Activated CD4-positive, alpha-beta memory T cell treated with anti-CD3 and anti-CD28 coated beads for 36 hours (primary cell): ENCODE measurements at regions not wholly inside any gene's neighbourhood (a gene's known extent, or its start where the extent isn't known, plus 50 kb on each side); places are given as distances from the start of the nearest gene placed in this dataset.

ENCODE experiments used
- CTCF ChIA-PET: fragments of 350-600 bp; sonication (Branson Sonifier 250); formaldehyde crosslinking; loops from one replicate; lab custom pipeline; 2021; ENCODE audit warnings: antibody characterized with exemption, inconsistent platforms; lab: Charles Lee
- POLR2A ChIA-PET: fragments of 350-600 bp; sonication (Branson Sonifier 250); formaldehyde crosslinking; loops from one replicate; lab custom pipeline; 2021; ENCODE audit warnings: antibody characterized with exemption; lab: Charles Lee
- DNase-seq: peaks from one replicate; pipeline ENCODE4 v3.0.0-alpha.2; 2020
- H3K27ac Mint-ChIP-seq: one replicate; pipeline ENCODE4 v1.8.0; 2021; ENCODE audit warnings: mixed read lengths
- H3K27me3 Mint-ChIP-seq: one replicate; pipeline ENCODE4 v1.8.0; 2021; ENCODE audit warnings: mixed read lengths
- H3K36me3 Mint-ChIP-seq: one replicate; pipeline ENCODE4 v1.8.0; 2021; ENCODE audit warnings: mixed read lengths
- H3K4me1 Mint-ChIP-seq: one replicate; pipeline ENCODE4 v1.8.0; 2021; ENCODE audit warnings: low read depth, mixed read lengths
- H3K4me3 Mint-ChIP-seq: one replicate; pipeline ENCODE4 v1.8.0; 2021; ENCODE audit warnings: mild to moderate bottlenecking, mixed read lengths
- H3K9me3 Mint-ChIP-seq: one replicate; pipeline ENCODE4 v1.8.0; 2021; ENCODE audit warnings: mixed read lengths
- intact Hi-C: fragments of 100-400 bp; cut with micrococcal nuclease; formaldehyde crosslinking; loops from one replicate; pipeline ENCODE4 v1.15.1; 2023

DNA sequence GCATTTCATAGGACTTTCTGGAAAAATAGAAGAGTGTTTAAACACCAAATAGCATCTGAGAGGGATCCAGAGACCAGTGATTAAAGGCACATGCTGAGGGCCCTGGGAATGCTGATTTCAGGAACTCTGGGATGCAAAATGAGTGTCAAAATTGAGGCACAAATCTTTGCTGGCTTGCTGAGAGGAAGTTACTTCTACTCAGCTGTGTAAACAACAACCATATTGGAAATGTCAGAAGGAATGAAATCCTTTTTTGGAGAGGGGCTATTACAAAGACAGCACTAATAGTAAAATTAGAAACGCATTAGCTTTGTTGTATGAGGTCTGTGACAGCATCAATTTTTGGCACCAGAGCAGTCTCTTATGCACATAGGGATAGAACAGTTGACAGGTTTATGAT is 267.8 kb upstream of the RAG2 start:
- H3K4me3 Mint-ChIP-seq, result no peak overlapping the region
- POLR2A ChIA-PET, result interaction anchor here (0.6 kb wide), 1 partner anchor 254 kb away, joined by 3 read pairs; no protein-coding TSS in a partner anchor
- DNase-seq, result no peak
- H3K36me3 Mint-ChIP-seq, result no peaks in the 10 kb centered on the region
- peaks cover 2% of the 10 kb centered on the region for H3K27me3 Mint-ChIP-seq
- no peak overlapping the region for H3K27ac Mint-ChIP-seq
- CTCF ChIA-PET, result no interaction called here
- intact Hi-C loops, result no loop called here
- H3K4me1 Mint-ChIP-seq, result no peaks in the 10 kb centered on the region
- H3K9me3 Mint-ChIP-seq, result no peaks in the 10 kb centered on the region

DNA sequence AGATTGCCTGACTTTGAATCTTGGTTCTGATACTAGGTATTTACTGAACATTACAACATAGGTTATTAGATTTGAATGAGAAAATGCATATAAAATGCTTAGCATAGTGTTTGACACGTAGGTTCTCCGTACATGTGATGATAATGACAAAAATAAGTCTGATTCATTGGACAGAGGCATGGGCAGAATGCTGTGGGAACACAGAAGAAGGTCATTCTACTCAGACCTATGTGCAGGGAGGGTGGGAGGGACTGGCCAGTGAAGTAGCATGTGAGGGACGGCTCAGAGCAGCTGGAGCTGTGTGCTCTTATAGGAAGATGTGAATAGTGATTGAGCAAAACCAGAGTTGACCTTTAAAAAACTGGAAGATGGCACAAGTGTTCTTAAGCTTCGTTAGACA is 256.8 kb upstream of the RAG2 start:
- Mint-ChIP-seq H3K27ac (no peak overlapping the region), H3K27me3 (no peaks in the 10 kb centered on the region), H3K9me3 (no peaks in the 10 kb centered on the region), H3K4me3 (no peak overlapping the region), H3K4me1 (no peaks in the 10 kb centered on the region), H3K36me3 (no peaks in the 10 kb centered on the region)
- POLR2A ChIA-PET, result no interaction called here
- no peak for DNase-seq
- intact Hi-C loops, result no loop called here
- CTCF ChIA-PET, result no interaction called here

DNA sequence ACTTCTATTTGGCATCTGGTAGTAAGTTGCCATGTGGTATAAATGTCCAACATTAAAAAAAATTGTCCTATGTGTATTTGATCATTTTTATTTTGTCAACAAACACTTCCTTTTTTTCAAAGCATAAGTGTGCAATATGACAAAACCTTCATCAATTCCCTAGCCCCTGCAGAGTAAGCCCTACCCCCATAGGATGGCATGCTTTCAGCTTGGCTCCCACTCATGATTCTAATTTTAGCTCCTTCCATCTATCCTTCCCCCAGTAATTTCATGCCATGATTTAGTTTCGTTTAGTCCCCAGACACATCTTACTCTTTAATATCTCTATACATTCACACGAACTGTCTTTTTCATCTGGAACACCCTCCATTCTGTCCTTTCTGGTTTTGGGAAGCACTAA is 250.6 kb upstream of the RAG2 start:
- no peaks in the 10 kb centered on the region for H3K36me3 Mint-ChIP-seq
- intact Hi-C loops, result no loop called here
- POLR2A ChIA-PET, result no interaction called here

DNA sequence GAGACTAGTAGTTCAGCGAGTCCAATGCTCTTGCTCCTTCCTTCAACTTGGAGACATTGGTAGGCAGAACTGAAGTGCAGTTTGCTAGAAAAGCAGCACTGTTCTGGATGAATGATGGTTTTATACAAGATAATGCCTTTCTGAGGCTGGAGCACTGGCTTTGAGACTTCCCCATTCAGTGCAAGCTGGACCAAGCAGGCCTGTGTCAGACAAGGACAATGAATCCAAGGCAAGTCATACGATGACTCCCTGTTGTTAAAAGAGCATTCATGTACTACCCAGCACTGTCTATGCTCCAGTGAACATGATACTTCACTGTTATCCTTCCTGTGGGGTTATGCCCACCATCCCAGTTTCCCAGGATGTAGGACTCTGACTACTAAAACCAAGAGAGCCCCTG is 242.3 kb upstream of the RAG2 start:
- H3K4me1 Mint-ChIP-seq, result no peaks in the 10 kb centered on the region
- intact Hi-C loops, result no loop called here
- POLR2A ChIA-PET, result no interaction called here
- H3K27ac Mint-ChIP-seq, result no peak overlapping the region
- no peaks in the 10 kb centered on the region for H3K36me3 Mint-ChIP-seq
- CTCF ChIA-PET, result no interaction called here
- no peaks in the 10 kb centered on the region for H3K27me3 Mint-ChIP-seq
- no peaks in the 10 kb centered on the region for H3K9me3 Mint-ChIP-seq
- no peak overlapping the region for H3K4me3 Mint-ChIP-seq
- no peak for DNase-seq

More for the DNA sequence above, 250.6 kb upstream of the RAG2 start:
- Mint-ChIP-seq H3K27me3 (no peaks in the 10 kb centered on the region), H3K27ac (no peak overlapping the region), H3K4me1 (no peaks in the 10 kb centered on the region), H3K9me3 (no peaks in the 10 kb centered on the region), H3K4me3 (no peak overlapping the region)
- DNase-seq, result no peak
- CTCF ChIA-PET, result no interaction called here

DNA sequence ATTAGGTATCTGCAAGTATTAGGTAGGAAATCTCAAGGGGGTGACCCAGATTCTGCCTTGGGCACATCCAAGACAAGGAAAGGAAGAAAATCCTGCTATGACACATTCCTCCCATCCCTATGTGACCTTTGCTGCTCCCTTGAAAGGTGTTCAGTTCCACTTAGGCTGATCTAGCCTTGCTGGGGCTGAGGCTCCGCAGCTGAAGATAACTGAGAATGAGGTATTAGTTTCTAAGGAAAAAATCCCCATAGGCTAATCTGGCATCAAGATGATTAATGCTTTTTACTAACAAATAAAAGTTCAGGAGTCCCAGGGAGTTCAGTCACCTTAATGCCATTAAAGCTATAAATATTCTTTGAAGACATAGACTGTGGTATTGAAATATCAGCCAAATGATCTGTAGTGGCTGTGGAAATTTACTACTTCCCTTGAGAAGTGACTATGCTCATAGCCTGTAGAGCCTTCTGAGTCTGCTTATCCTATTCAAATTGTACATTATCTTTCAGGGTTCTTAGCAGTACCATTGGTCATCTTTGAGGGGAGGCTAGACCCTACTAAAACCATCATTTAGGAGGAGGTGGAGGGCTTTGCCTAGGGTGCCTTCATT is 239.9 kb upstream of the RAG2 start:
- ChIA-PET CTCF (no interaction called here), POLR2A (no interaction called here)
- H3K27ac Mint-ChIP-seq, result no peak overlapping the region
- no peak for DNase-seq
- intact Hi-C loops, result no loop called here
- H3K4me1 Mint-ChIP-seq, result no peaks in the 10 kb centered on the region
- no peaks in the 10 kb centered on the region for H3K27me3 Mint-ChIP-seq
- H3K36me3 Mint-ChIP-seq, result no peaks in the 10 kb centered on the region
- no peak overlapping the region for H3K4me3 Mint-ChIP-seq
- no peaks in the 10 kb centered on the region for H3K9me3 Mint-ChIP-seq

DNA sequence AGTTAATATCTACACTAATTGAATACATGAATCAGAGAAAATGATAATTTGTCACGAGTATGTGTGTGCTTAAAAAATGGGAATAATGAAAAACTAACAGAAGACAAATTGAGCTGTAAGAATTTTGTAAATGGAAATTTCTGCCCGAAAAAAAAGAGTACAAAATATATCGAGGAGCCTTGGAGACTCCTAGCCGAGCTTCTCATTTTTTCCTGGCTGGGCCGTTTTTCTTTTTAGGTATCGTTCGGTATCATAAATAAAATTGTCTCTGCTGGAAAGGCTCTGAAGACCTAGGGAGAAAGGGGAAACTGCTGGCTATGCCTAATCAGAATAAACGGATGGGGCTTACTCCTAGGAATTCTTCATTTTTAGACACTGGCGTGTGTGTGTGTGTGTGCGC is 227.2 kb upstream of the RAG2 start:
- CTCF ChIA-PET, result interaction anchor here (1.9 kb wide), 1 partner anchor 78 kb away, joined by 9 read pairs; no protein-coding TSS in a partner anchor
- H3K36me3 Mint-ChIP-seq, result no peaks in the 10 kb centered on the region
- no peak for DNase-seq
- intact Hi-C loops, result no loop called here
- no peak overlapping the region for H3K27ac Mint-ChIP-seq
- POLR2A ChIA-PET, result no interaction called here
- H3K27me3 Mint-ChIP-seq, result no peaks in the 10 kb centered on the region
- H3K9me3 Mint-ChIP-seq, result no peaks in the 10 kb centered on the region
- H3K4me3 Mint-ChIP-seq, result no peak overlapping the region
- H3K4me1 Mint-ChIP-seq, result no peaks in the 10 kb centered on the region

DNA sequence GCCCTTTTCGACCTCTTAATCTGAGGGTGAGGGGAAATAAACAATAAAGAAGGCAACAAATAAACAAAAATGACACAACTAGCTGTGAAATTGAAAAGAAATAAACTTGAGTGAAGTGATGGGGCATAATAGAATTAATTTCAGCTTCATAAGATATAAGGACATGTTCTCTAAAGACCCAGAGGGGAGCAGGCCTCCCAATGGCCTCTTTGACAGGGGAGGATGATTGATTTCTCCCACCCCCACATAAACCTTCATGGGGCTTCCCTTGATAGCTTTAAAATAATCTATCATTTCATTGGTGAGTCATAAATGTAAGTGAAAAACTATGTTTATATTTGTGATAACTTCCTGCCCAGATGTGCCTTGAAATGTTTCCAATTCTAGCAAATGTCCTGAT is 226.3 kb upstream of the RAG2 start:
- H3K27me3 Mint-ChIP-seq, result no peaks in the 10 kb centered on the region

DNA sequence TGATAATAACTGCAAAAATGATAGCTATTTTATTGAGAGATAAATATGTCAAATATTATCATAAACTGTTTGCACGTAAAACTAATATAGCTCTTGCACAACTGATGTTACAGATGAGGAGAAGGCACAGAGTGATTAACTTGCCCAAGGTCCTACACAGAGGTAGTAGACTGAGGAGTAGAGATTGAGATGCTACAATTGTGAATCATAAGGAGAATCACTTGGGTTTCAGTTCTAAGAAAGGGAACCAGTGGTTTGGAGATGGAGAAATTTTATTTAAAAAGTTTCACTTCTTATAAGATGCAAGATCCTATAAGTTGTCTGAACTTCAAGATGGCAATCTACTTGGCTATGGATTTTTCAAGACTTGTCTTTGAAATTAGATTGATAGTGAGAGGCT is 224.8 kb upstream of the RAG2 start:
- Mint-ChIP-seq H3K27me3 (peaks cover 3% of the 10 kb centered on the region), H3K36me3 (no peaks in the 10 kb centered on the region), H3K9me3 (no peaks in the 10 kb centered on the region), H3K27ac (no peak overlapping the region), H3K4me3 (no peak overlapping the region), H3K4me1 (no peaks in the 10 kb centered on the region)
- CTCF ChIA-PET, result no interaction called here
- POLR2A ChIA-PET, result no interaction called here
- no peak for DNase-seq
- intact Hi-C loops, result no loop called here

More for the DNA sequence above, 226.3 kb upstream of the RAG2 start:
- Mint-ChIP-seq H3K9me3 (no peaks in the 10 kb centered on the region), H3K27ac (no peak overlapping the region), H3K4me3 (no peak overlapping the region), H3K36me3 (no peaks in the 10 kb centered on the region), H3K4me1 (no peaks in the 10 kb centered on the region)
- ChIA-PET POLR2A (no interaction called here), CTCF (interaction anchor here (1.9 kb wide), 1 partner anchor 77 kb away, joined by 9 read pairs; no protein-coding TSS in a partner anchor)
- intact Hi-C loops, result no loop called here
- DNase-seq, result no peak

DNA sequence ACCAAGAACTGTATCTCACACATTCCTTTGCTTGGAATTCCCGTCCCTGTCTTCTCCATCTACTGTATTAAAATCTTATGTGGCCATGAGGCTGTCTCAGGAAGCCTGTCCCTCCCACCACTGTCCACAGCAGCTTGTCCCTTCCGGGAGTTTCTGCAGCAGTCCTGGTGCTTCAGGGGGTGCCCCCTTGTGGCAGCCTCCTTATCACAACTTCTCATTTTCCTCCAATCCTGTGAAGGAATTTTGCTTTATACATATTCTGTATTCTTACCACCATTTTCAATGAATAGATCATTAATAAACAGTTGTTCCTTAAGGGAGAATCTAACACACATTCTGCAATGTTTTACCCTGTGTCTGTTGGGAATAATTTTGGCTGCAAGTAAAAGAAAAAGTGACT is 220.4 kb upstream of the RAG2 start:
- intact Hi-C loops, result no loop called here
- Mint-ChIP-seq H3K9me3 (no peaks in the 10 kb centered on the region), H3K4me3 (no peak overlapping the region), H3K36me3 (no peaks in the 10 kb centered on the region), H3K4me1 (no peaks in the 10 kb centered on the region), H3K27ac (no peak overlapping the region), H3K27me3 (peaks cover 3% of the 10 kb centered on the region)
- POLR2A ChIA-PET, result no interaction called here
- no peak for DNase-seq
- CTCF ChIA-PET, result no interaction called here

DNA sequence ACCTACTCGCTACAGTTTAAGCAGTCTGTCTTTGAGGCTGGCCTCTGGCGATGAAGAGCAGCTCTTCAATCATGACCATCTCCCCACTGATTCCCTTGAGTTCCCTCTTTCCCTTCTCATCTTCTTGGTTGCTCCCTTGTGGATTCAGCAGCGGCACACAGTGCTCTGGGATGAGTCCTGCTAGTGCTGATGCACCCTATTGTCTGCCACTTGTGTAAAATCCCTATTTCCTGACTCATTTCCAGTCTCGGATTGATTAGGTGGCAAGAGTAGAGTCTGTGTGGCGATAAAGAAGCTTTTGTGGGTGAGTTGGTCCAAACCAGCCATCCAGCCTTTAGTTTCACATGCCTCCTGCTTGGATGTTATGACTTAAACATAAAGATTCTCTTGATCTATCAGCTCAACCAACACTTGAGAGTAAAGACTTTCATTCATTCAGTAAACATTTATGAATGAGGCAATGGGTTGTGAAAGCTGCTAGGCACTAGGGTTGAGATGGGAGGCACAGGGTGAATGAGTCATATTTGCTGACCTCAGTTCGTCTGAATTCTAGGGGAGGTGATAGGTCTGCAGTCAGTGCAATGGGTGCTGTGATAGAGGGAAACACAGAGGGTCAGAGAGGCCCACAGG is 219.4 kb upstream of the RAG2 start:
- intact Hi-C loops, result no loop called here
- Mint-ChIP-seq H3K4me3 (no peak overlapping the region), H3K9me3 (no peaks in the 10 kb centered on the region), H3K27me3 (peaks cover 3% of the 10 kb centered on the region), H3K4me1 (no peaks in the 10 kb centered on the region), H3K27ac (no peak overlapping the region), H3K36me3 (no peaks in the 10 kb centered on the region)
- no peak for DNase-seq
- ChIA-PET CTCF (no interaction called here), POLR2A (no interaction called here)

DNA sequence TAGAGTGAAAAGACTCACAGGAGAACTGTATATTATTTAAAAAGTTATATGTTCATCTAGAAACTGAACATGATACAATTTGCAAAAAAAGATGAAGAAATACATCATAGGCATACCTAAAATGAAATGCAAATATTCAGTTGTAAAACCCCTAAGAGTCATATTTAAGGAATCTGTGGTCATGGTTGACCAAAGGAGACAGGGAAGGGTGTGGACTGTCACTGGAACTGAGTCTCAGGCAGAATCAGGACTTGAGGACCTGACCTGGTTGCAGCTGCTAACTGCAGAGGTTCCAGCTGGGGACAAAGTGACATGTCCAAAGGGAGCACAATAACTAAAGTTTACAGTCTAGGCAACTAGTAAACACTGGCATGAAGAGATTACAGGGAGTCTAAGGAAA is 211.3 kb upstream of the RAG2 start:
- H3K27me3 Mint-ChIP-seq, result no peaks in the 10 kb centered on the region
- CTCF ChIA-PET, result no interaction called here
- no peaks in the 10 kb centered on the region for H3K4me1 Mint-ChIP-seq
- DNase-seq, result no peak
- no peak overlapping the region for H3K4me3 Mint-ChIP-seq
- no peak overlapping the region for H3K27ac Mint-ChIP-seq
- intact Hi-C loops, result no loop called here
- no peaks in the 10 kb centered on the region for H3K36me3 Mint-ChIP-seq
- no peaks in the 10 kb centered on the region for H3K9me3 Mint-ChIP-seq
- POLR2A ChIA-PET, result no interaction called here

DNA sequence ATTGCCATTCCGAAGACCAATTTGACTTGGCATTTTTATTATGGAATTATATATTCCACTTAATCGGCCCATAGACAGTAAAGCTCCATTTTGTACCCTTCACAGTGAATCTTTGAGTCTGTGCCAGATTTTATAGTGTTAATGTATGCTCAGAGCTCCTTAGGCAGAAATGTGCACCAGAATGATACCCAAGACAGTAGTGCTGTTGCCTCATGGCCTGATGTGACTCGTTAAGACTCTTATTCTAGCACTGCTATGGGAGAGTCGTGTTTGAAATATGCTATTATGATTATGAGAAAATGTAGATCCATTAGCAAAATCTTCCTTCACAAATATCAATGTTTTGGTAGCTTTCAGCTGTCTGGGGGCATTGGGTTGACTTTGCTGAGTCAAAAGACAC is 209.8 kb upstream of the RAG2 start:
- no peak for DNase-seq
- no peaks in the 10 kb centered on the region for H3K36me3 Mint-ChIP-seq
- H3K4me1 Mint-ChIP-seq, result no peaks in the 10 kb centered on the region
- H3K4me3 Mint-ChIP-seq, result no peak overlapping the region
- CTCF ChIA-PET, result interaction anchor here (1.2 kb wide), 1 partner anchor 122 kb away, joined by 3 read pairs; no protein-coding TSS in a partner anchor
- H3K27ac Mint-ChIP-seq, result no peak overlapping the region
- H3K9me3 Mint-ChIP-seq, result no peaks in the 10 kb centered on the region
- intact Hi-C loops, result no loop called here
- no peaks in the 10 kb centered on the region for H3K27me3 Mint-ChIP-seq
- POLR2A ChIA-PET, result no interaction called here

DNA sequence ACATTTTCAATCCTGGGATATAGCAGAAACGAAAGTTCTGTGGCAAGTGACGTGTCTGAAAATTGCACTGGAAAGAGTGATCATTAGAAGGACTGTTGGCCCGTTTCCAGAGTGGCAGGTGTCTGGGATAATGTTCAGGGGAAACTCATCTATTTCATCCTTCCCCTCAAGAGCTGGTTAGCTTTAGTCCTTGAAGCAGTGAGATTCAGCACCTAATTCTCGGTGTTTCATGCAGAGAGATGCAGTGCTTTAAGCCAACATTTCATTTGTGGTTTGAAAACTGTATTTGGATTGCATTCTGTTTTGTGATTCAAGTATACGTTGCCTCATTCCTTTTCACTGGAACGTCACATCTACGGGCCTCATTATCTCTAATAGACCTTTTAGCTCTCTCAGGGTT is 205.0 kb upstream of the RAG2 start:
- Mint-ChIP-seq H3K27ac (no peak overlapping the region), H3K27me3 (no peaks in the 10 kb centered on the region), H3K36me3 (no peaks in the 10 kb centered on the region), H3K9me3 (no peaks in the 10 kb centered on the region), H3K4me1 (no peaks in the 10 kb centered on the region), H3K4me3 (no peak overlapping the region)
- ChIA-PET POLR2A (no interaction called here), CTCF (no interaction called here)
- intact Hi-C loops, result no loop called here
- DNase-seq, result no peak
